G401.6 (cell line): ENCODE measurements at regions not wholly inside any gene's neighbourhood (a gene's known extent, or its start where the extent isn't known, plus 50 kb on each side); places are given as distances from the start of the nearest gene placed in this dataset.
"Not testable (repeated sequence)": the region's sequence is repeated elsewhere in the genome, so short reads cannot be mapped to it uniquely, and the experiment has no call there.

ENCODE experiments used
- FAIRE-seq: peaks from 2 replicates; lab custom pipeline; 2012; peaks lifted over from hg19 to GRCh38; lab: Jason Lieb, UNC

GRCh38 chr3:20905210-20905805 is 719.3 kb upstream of the SGO1 start:
- FAIRE-seq, result no peak

GRCh38 chr3:20904671-20905070 is 718.7 kb upstream of the SGO1 start:
- no peak for FAIRE-seq

DNA sequence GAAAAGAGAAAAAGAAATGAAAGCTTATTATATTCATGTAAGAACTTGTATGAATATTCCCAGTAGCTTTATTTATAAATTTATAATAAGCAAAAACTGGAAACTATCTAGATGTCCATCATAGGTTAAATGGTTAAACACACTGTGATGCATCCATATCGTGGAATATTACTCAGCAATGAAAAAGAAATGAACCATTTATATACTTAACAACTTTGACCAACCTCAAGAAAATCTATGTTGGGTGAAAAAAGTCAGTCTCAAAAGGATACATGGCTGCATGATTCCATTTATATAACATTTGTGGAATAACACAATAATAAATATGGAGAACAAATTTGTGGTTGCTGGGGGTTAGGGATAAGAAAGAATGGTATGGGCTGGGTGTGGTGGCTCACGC is 713.0 kb upstream of the SGO1 start:
- FAIRE-seq, result no peak

DNA sequence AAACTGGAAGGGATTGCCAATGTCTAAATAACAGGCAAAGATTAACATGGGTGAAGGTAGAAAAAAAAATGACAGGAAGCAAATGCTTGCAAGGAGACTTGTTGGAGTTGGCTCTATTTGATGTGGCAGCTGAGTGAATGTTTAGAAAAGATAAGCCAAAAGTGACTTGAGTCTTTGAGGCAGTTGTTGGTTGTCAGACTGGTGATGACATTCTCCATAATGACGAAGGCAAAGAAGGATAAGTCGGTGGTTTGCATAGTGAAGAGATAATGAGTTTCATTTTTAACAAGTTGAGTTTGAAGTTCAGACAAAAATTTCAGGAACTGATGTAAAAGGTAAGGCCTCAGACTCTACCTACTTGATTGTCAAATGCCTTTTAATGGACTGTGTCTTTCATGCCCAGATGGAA is 704.1 kb upstream of the SGO1 start:
- no peak for FAIRE-seq

DNA sequence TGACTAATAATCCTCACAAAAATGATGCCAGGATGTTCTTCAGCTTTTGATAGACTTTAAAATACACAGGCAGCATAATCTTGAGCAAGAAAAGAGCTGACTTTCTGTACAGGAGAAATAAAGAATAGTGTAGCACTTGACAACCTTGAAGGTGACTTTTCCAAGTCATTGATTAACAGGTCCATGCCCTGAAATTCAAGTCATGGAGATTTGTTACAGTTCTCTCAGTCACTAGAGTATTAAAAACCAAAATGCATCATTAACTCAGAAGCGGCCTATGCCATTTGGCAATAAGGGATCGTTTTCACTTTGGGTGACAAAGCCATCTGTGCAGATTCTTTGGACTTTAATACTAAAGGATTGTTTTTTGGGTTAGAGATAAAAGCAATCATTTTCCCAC is 692.7 kb upstream of the SGO1 start:
- no peak for FAIRE-seq

DNA sequence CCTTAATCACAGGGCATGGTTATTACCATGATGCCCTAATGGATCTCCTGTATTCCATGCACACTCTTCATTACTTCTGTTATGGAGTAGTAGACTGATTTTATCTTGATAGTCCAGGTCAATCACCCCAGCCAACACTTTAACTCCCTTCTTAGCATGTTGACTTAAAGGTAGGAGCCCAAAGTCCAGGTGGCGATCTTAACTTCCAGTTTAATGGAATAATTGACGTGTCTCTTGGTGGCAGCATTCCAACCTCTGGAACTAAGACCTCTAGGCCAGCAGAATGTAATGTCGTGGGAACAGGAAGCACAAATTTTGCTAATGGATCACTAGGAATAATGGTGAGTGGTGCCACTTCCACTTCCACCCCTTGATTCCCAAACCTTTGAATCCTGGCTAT is 687.2 kb upstream of the SGO1 start:
- no peak for FAIRE-seq

- no peak for FAIRE-seq
Observed at GRCh38 chr3:20870106-20870899, 684.3 kb upstream of the SGO1 start.

DNA sequence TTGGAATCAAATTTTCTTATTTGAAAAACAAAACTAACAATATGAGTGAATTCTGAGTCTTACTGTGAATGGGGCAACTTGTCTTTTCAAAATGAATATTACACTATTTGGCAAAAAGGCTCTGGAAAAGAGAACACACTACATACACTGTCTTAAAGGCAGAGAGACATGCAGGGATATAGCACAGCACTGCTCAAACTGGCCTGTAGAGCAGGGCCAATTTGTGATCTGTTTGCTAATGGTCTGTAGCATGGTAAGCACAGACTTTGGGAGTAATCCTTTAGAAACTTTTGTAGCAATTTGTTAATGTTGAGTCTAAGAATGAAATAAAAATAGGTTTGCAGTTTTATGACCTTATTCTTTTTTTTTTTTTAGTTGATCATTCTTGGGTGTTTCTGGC is 679.8 kb upstream of the SGO1 start:
- FAIRE-seq, result no peak

GRCh38 chr3:20861454-20861853 is 675.4 kb upstream of the SGO1 start:
- no peak for FAIRE-seq

DNA sequence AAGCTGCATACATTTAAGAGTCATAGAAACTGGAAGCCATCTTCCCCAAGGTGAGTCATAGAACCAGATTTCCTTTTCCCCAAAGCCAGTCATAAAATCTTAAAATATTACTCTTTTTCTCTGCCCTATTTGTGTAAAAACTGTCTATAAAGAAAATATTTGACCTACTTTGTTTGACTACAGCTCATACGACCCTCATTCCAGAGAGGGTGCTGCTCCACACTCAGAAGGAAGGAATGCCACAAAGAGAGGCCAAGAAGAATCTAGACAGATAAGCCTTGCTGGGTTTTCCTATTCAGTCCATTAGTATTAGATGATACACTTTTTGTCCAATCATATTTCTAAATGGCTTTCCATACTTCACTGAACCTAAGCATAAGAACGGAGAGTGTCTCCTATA is 671.6 kb upstream of the SGO1 start:
- no peak for FAIRE-seq

GRCh38 chr3:20853890-20854289 is 667.9 kb upstream of the SGO1 start:
- FAIRE-seq, result no peak

DNA sequence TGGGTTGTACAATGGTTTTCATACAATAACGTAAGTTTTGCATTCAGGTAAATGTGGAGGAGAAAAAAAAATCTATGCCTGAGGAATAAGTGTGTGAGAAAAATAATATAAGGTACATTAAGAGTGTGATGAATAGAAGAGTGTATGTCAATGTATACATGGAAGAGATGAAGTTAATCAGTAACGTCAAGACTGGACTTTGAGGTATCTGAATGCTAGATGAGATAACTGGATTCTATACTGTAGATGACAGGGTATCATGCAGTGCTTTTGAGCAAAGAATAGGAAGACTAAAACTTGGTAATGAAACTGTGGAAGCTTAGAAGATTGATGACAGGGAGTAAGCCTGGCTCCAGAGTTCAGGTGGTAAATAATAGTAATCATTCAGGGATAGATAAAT is 666.7 kb upstream of the SGO1 start:
- FAIRE-seq, result no peak

- FAIRE-seq, result no peak
Observed at GRCh38 chr3:20849975-20850374, 664.0 kb upstream of the SGO1 start.

DNA sequence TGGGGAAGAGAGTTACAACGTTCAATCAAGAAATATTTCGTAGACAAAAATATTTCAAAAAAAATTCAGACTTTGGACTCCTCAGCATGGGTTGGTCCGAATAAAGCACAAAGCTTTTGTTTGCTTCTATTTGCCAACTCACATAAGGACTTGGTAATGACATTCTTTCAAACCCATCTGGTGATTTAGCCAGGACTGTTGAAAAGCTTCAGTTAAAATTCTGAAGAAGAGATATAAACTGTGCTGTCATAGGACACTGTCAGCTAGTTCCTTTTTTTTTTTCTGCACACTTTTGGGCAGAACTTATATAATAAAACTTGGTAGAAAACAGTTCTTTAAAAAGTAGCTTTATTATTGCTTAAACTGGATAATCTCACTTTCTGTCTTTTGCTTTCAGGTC is 660.8 kb upstream of the SGO1 start:
- FAIRE-seq, result no peak

- no peak for FAIRE-seq
Observed at GRCh38 chr3:20846066-20846465, 660.1 kb upstream of the SGO1 start.

DNA sequence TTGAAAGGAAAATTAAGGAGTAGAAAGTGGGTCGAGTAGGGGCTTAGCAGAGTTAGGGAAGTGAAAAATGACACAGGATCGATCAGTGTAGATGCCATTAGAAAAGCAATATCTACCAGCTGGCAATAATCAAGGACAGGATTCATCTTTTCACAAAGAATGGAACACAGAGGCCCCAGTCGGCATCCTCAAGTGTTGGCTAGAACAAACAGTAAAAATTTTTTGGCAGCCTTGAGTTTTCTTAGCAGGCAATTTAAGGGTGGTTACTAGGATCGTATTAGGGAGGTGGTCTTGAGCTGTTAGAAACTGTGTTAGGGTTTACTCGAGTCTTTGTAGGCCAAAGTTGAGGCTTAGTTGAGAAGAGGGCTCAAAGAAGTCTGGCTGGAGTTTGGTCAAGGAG is 658.8 kb upstream of the SGO1 start:
- no peak for FAIRE-seq

- FAIRE-seq, result no peak
Observed at GRCh38 chr3:20842594-20843436, 656.8 kb upstream of the SGO1 start.

DNA sequence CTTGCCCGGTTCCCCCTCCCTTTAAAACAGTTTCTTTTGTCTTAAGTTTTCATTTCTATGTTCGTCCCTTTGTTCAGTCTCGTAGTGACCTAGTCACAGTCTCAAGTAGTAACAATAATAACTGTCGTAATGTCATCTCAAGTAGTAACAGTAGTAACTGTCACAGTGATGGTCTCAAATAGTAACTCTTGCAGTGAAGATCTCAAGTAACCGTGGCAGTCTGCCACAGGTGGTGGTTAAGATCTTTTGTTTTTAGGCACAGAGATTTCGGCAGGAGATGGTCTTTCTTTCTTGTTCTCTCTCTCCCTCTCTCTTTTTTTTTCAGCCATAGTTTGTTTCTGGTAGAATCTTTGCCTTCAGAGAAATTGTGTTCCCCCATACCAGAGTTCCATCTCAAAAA is 656.0 kb upstream of the SGO1 start:
- FAIRE-seq, result no peak

DNA sequence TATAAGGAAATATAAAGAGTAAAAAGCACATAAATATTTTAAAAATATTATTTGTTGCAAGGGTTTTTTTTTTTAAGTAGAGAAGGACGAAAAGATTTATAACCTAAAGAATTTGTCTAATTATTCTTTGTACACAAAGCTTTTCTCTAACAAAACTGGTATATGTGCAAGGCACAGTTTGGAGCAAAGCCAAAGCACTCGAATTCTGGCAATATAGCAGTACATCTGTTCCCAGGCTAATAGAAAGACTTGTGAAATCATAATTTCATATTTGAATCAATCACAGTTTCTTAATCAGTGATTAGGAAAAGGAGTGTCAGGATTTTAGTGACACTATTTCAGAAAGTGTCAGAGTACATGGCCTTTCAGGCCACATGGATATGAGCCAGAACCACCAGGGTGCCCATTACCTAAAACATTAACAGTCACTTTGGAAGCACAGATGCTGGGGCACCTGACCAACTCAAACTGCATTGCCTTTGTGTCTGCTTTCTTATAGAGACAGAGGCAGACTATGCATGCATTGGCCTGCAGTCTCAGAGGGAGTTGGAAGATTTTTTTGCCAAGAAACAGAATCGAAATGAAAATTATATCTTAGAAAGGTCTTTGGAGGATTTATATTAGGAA is 651.8 kb upstream of the SGO1 start:
- no peak for FAIRE-seq

DNA sequence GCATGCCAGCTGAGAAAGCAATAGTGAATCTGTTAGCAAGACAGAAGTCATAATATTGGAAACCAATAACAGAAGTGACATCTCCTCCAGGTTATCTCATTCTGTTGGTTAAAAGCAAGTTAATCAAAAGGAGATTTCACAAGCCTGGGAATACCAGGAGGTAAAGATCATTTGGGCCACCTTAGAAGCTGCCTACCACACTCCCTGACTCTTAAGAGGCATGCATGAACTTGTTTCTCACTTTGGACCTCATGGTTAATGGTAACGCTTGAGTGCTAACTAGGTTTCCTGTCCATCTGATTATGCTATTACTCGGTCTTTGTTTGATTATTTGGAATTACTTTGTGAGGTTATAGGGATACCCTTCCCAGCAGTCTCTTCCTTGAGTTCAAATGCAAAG is 650.8 kb upstream of the SGO1 start:
- no peak for FAIRE-seq

DNA sequence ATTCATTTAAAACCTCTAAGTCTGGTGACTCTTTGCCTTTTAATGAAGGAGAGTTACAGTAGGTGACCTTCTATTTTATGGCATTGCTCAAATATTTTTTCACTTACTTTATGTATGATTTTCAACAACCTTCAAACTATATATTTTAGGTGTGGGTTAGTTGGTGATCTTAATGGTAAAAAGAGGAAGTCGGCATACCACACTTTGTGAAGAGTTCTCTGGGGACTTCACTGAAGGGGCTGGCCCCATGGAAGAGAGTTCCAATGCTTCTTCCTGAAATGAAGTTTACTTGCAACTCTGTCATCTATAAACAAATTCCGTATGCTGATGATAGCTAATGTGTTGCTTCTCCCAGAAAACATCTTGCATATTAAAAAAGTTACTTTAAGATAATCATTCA is 647.0 kb upstream of the SGO1 start:
- no peak for FAIRE-seq

DNA sequence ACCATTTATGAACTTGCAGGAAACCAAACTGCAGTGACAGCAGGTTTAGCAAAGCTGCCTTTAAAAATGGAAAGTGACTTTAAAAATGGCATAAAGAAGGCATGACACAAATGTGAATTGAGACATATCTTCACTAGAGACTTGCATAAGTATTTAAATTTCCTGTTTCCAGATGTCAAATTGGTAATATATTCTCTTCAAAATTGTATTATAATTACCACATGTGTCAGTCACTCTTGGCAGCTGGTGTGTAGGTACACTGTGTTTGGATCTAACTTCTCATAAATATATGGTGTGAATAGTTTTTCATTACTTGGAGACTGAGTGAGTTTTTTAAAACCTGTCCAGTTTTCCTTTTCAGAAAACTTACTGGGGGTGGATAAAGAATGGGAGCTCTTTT is 636.2 kb upstream of the SGO1 start:
- no peak for FAIRE-seq

GRCh38 chr3:20820872-20821271 is 634.9 kb upstream of the SGO1 start:
- not testable (repeated sequence) for FAIRE-seq
